GM12878 (cell line): ENCODE measurements at regions not wholly inside any gene's neighbourhood (a gene's known extent, or its start where the extent isn't known, plus 50 kb on each side); places are given as distances from the start of the nearest gene placed in this dataset.

Experiments used
- ATAC-seq: fragments of 200-7000 bp; cut with Tn5 transposase; 3 replicates; pipeline ENCODE4 v1.9.1; 2020; ENCODE audit warnings: mild to moderate bottlenecking, moderate library complexity
- BruUV-seq: library from RNA; stranded (reverse); fragments of 400-500 nt; replicated peaks from 2 replicates; lab custom pipeline; 2021; lab: Mats Ljungman, UMichigan
- CTCF ChIA-PET: fragments of 300-600 bp; sonication (Branson Sonifier 250); formaldehyde crosslinking; extraction: SDS; loops from one replicate; lab custom pipeline; 2021; ENCODE audit warnings: inconsistent platforms; lab: Yijun Ruan, JAX
- POLR2A ChIA-PET: fragments of 350-600 bp; formaldehyde crosslinking; extraction: SDS; loops from one replicate; lab custom pipeline; 2021; ENCODE audit warnings: inconsistent platforms; lab: Charles Lee
- RAD21 ChIA-PET: fragments of 300-600 bp; sonication (Branson Sonifier 250); formaldehyde crosslinking; loops from one replicate; lab custom pipeline; 2023; ENCODE audit warnings: antibody characterized with exemption; ENCODE audit not compliant: unreplicated experiment; lab: Charles Lee
- SMC1A ChIA-PET: fragments of 300-600 bp; sonication (Branson Sonifier 250); formaldehyde crosslinking; loops from one replicate; lab custom pipeline; 2023; ENCODE audit not compliant: unreplicated experiment, uncharacterized antibody; lab: Charles Lee
- DNase-seq: peaks from one replicate; pipeline ENCODE4 v3.0.0-alpha.2; 2011; ENCODE audit warnings: low read depth, low spot score
- FAIRE-seq: peaks from 3 replicates; lab custom pipeline; 2011; peaks lifted over from hg19 to GRCh38; lab: Jason Lieb, UNC
- H2AFZ ChIP-seq: 2 replicates; pipeline ENCODE4 v1.6.0; 2011; ENCODE audit warnings: low read depth, low read length, control low read depth; ENCODE audit not compliant: control insufficient read depth
- H3K27ac ChIP-seq: 2 replicates; pipeline ENCODE4 v1.5.1; 2011; ENCODE audit warnings: control low read depth; ENCODE audit not compliant: control insufficient read depth, insufficient read depth
- H3K27me3 ChIP-seq, 2 experiments: replicated peaks in 1 of 2; 2 replicates each; pipeline versions ENCODE4 v1.6.0 to v1.6.1; 2011; ENCODE audit warnings: low read length in 1 of 2; ENCODE audit not compliant: control insufficient read depth in 2 of 2, insufficient read depth in 2 of 2
- H3K36me3 ChIP-seq, 2 experiments: 2 replicates each; pipeline ENCODE4 v1.5.1; 2011; ENCODE audit warnings: low read length in 1 of 2; ENCODE audit not compliant: control insufficient read depth in 2 of 2, insufficient read depth in 2 of 2
- H3K4me1 ChIP-seq: 2 replicates; pipeline ENCODE4 v1.6.1; 2011; ENCODE audit warnings: mild to moderate bottlenecking, low read length, moderate library complexity, mixed read lengths; ENCODE audit not compliant: control insufficient read depth, insufficient read depth
- H3K4me2 ChIP-seq: 2 replicates; pipeline ENCODE4 v1.6.0; 2011; ENCODE audit warnings: control low read depth; ENCODE audit not compliant: control insufficient read depth, insufficient read depth
- H3K4me3 ChIP-seq: fragments of 200-600 bp; sonication (generic); 2 replicates; pipeline ENCODE4 v1.5.1; 2016
- H3K79me2 ChIP-seq: 2 replicates; pipeline ENCODE4 v1.6.0; 2011; ENCODE audit warnings: low read length; ENCODE audit not compliant: control insufficient read depth, insufficient read depth
- H3K9ac ChIP-seq: 2 replicates; pipeline ENCODE4 v1.8.0; 2011; ENCODE audit warnings: low read length, control low read depth, mixed read lengths; ENCODE audit not compliant: control insufficient read depth, insufficient read depth
- H3K9me3 ChIP-seq: replicated peaks from 3 replicates; pipeline ENCODE4 v1.5.1; 2011; ENCODE audit warnings: mild to moderate bottlenecking, low read length; ENCODE audit not compliant: control insufficient read depth, insufficient read depth
- H4K20me1 ChIP-seq: 2 replicates; pipeline ENCODE4 v1.6.0; 2011; ENCODE audit not compliant: control insufficient read depth, insufficient read depth
- BCL11A ChIP-seq: IDR thresholded peaks from 2 replicates; pipeline ENCODE4 v1.6.1; 2011; ENCODE audit warnings: low read depth, low read length
- CREM ChIP-seq: IDR thresholded peaks from 2 replicates; pipeline ENCODE4 v1.6.1; 2014; ENCODE audit warnings: antibody characterized with exemption, low read depth
- EZH2 ChIP-seq: IDR thresholded peaks from 2 replicates; pipeline ENCODE4 v1.6.1; 2012; ENCODE audit warnings: low read depth, mild to moderate bottlenecking, control low read depth, inconsistent platforms, low read length, borderline replicate concordance; ENCODE audit not compliant: control insufficient read depth
- HDAC2 ChIP-seq: fragments of 200-600 bp; sonication (generic); IDR thresholded peaks from 2 replicates; pipeline ENCODE4 v1.6.1; 2017
- IKZF1 ChIP-seq: fragments of 450-650 bp; conservative IDR thresholded peaks from 2 replicates; pipeline ENCODE4 v1.6.1; 2017; ENCODE audit warnings: antibody characterized with exemption, mild to moderate bottlenecking
- PAX8 ChIP-seq: fragments of 450-650 bp; IDR thresholded peaks from 2 replicates; pipeline ENCODE4 v1.6.1; 2017; ENCODE audit warnings: mild to moderate bottlenecking, moderate library complexity
- POLR2AphosphoS5 ChIP-seq: IDR thresholded peaks from 2 replicates; pipeline ENCODE4 v1.6.1; 2011; ENCODE audit warnings: mild to moderate bottlenecking, low read length, inconsistent platforms
- RAD21 ChIP-seq: IDR thresholded peaks from 2 replicates; pipeline ENCODE4 v1.6.1; 2011; ENCODE audit warnings: mild to moderate bottlenecking, low read depth, low read length, moderate library complexity; ENCODE audit not compliant: insufficient read depth
- SMC3 ChIP-seq: IDR thresholded peaks from 2 replicates; pipeline ENCODE4 v1.6.1; 2011; ENCODE audit warnings: low read length, improper control_type of control experiment, borderline replicate concordance
- TCF7 ChIP-seq: IDR thresholded peaks from 2 replicates; pipeline ENCODE4 v1.6.1; 2014; ENCODE audit warnings: antibody characterized with exemption, borderline replicate concordance
- ZNF384 ChIP-seq: IDR thresholded peaks from 2 replicates; pipeline ENCODE4 v1.6.1; 2012; ENCODE audit warnings: low read depth, mild to moderate bottlenecking, low read length, improper control_type of control experiment, borderline replicate concordance
- ZZZ3 ChIP-seq: IDR thresholded peaks from 2 replicates; pipeline ENCODE4 v1.6.1; 2011; ENCODE audit warnings: low read depth; ENCODE audit not compliant: control insufficient read depth, insufficient read length
- WGBS: methylation state at CpG from one replicate; pipeline ENCODE4 v1.1.6; 2016; ENCODE audit warnings: low lambda C conversion rate; ENCODE audit not compliant: insufficient replicate concordance, insufficient coverage; ENCODE audit errors: missing lambda C conversion rate; 5-methylcytosine and 5-hydroxymethylcytosine counted together
- in situ Hi-C: fragments of 300-500 bp; cut with MboI; formaldehyde crosslinking; loops from 9 replicates; pipeline ENCODE4 v1.14.3; 2018; ENCODE audit warnings: mixed read lengths
- intact Hi-C: fragments of 100-400 bp; cut with micrococcal nuclease; formaldehyde crosslinking; loops from one replicate; pipeline ENCODE4 v1.14.2; 2022; ENCODE audit not compliant: unreplicated experiment
- TF ChIP-seq, protein P1 (sequence below): fragments of 450-650 bp; IDR thresholded peaks from 2 replicates; pipeline ENCODE4 v1.6.1; 2017; ENCODE audit warnings: borderline replicate concordance
- TF ChIP-seq, protein P2 (sequence below): IDR thresholded peaks from 2 replicates; pipeline ENCODE4 v1.6.1; 2011; ENCODE audit warnings: borderline replicate concordance, low read depth, mild to moderate bottlenecking, moderate library complexity, low read length; ENCODE audit not compliant: insufficient read depth, poor library complexity, severe bottlenecking

DNA sequence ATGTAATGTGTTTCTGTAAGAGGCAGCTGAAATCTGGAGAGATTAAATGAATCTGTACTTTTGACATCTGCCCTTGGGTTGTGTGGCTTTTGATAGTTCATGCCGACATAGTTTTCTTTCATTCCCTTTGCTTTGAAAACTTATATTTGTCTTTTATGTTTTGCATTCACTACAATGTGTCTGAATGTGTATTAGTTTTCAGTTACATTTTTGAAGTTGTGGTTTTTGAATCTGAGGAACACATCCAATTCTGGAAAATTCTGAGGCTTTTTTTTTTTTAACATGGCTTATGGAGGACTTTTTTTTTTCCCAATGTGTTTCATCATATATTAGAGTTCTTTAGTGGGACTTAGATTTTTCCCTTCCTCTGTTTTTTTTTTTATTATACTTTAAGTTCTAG is 683.7 kb upstream of the SOX9 start (continued):
- TF ChIP-seq, protein P1, sequence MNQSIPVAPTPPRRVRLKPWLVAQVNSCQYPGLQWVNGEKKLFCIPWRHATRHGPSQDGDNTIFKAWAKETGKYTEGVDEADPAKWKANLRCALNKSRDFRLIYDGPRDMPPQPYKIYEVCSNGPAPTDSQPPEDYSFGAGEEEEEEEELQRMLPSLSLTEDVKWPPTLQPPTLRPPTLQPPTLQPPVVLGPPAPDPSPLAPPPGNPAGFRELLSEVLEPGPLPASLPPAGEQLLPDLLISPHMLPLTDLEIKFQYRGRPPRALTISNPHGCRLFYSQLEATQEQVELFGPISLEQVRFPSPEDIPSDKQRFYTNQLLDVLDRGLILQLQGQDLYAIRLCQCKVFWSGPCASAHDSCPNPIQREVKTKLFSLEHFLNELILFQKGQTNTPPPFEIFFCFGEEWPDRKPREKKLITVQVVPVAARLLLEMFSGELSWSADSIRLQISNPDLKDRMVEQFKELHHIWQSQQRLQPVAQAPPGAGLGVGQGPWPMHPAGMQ = no peak

DNA sequence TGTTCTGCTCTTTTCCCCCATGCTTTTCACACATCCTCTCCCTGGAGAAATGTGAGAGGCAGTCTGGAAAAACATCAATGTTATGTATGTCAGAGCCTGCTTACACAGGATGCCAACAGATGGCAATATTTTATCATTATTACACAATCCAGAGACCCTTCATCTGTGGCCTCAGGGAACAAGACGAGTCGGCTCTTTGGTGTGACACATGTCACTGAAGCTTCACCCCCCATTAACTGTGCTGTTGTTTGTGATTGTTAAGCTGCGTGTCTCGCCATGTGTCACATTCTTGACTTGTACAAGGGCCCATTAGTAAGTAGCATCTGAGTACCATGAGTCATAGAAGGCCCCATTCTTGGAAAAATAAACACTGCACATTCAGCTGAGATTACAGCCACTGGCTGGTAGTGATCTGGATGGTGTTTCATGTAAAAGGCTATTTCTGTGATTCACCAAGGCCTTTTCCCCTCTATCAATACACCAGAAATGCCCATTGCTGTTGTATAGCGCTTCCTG is 682.1 kb upstream of the SOX9 start:
- 12% methylated on average over 5 of the region's 5 CpGs for WGBS
- H4K20me1 ChIP-seq = no peaks in the 10 kb centered on the region
- no peak overlapping the region for H3K9ac ChIP-seq
- H3K4me2 ChIP-seq = no peak overlapping the region
- H3K9me3 ChIP-seq = no peaks in the 10 kb centered on the region
- no peak overlapping the region for H3K27ac ChIP-seq
- no peak for TF ChIP-seq ZZZ3
- TF ChIP-seq POLR2AphosphoS5 = no peak
- TF ChIP-seq IKZF1 = no peak
- no peak for TF ChIP-seq TCF7
- TF ChIP-seq SMC3 = no peak
- TF ChIP-seq BCL11A = no peak
- TF ChIP-seq, protein P2, sequence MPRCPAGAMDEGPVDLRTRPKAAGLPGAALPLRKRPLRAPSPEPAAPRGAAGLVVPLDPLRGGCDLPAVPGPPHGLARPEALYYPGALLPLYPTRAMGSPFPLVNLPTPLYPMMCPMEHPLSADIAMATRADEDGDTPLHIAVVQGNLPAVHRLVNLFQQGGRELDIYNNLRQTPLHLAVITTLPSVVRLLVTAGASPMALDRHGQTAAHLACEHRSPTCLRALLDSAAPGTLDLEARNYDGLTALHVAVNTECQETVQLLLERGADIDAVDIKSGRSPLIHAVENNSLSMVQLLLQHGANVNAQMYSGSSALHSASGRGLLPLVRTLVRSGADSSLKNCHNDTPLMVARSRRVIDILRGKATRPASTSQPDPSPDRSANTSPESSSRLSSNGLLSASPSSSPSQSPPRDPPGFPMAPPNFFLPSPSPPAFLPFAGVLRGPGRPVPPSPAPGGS = no peak
- no peak for TF ChIP-seq HDAC2
- no peak for TF ChIP-seq EZH2
- TF ChIP-seq RAD21 = no peak
- TF ChIP-seq CREM = no peak
- no peak for TF ChIP-seq ZNF384
- no peak for TF ChIP-seq PAX8
- ChIA-PET SMC1A (no interaction called here), CTCF (interaction anchor here (0.6 kb wide), 1 partner anchor 10 kb away, joined by 3 read pairs; no protein-coding TSS in a partner anchor), POLR2A (no interaction called here), RAD21 (no interaction called here)
- DNase-seq = no peak
- intact Hi-C loops (no loop called here), in situ Hi-C loops (no loop called here)
- H3K36me3 ChIP-seq = no peaks in the 10 kb centered on the region
- no peaks in the 10 kb centered on the region for H3K79me2 ChIP-seq
- BruUV-seq = no TSS peak
- no peak for ATAC-seq
- no peaks in the 10 kb centered on the region for H3K4me1 ChIP-seq
- H2AFZ ChIP-seq = no peak overlapping the region
- H3K4me3 ChIP-seq = no peak overlapping the region
- H3K27me3 ChIP-seq = no peaks in the 10 kb centered on the region
- FAIRE-seq = no peak
